ENCODE measurements at regions not wholly inside any gene's neighbourhood (a gene's known extent, or its start where the extent isn't known, plus 50 kb on each side); places are given as distances from the start of the nearest gene placed in this dataset.

- H3K27ac ChIP-seq (ENCODE audit: low read length) = no peak overlapping the region
- H3K4me3 ChIP-seq (ENCODE audit: low read length) = no peak overlapping the region
- no peak overlapping the region for H3K9ac ChIP-seq (ENCODE audit: low read length)
- no peaks in the 10 kb centered on the region for H3K9me3 ChIP-seq (ENCODE audit: control insufficient read depth, low read depth, low read length)
- no peaks in the 10 kb centered on the region for H3K27me3 ChIP-seq (ENCODE audit: control insufficient read depth, insufficient read depth, low read length)
- no peaks in the 10 kb centered on the region for H3K36me3 ChIP-seq (ENCODE audit: control insufficient read depth, low read depth, low read length)
- H3K4me1 ChIP-seq (ENCODE audit: control insufficient read depth, low read depth, low read length) = no peaks in the 10 kb centered on the region
These were observed 311.7 kb downstream of the HTR1A start for GRCh38 chr5:63650581-63650980.

- Histone ChIP-seq H3K36me3 (ENCODE audit: control insufficient read depth, low read depth, low read length) (no peaks in the 10 kb centered on the region), H3K27ac (ENCODE audit: low read length) (no peak overlapping the region), H3K4me1 (ENCODE audit: control insufficient read depth, low read depth, low read length) (no peaks in the 10 kb centered on the region), H3K4me3 (ENCODE audit: low read length) (no peak overlapping the region), H3K9ac (ENCODE audit: low read length) (no peak overlapping the region), H3K27me3 (ENCODE audit: control insufficient read depth, insufficient read depth, low read length) (no peaks in the 10 kb centered on the region), H3K9me3 (ENCODE audit: control insufficient read depth, low read depth, low read length) (no peaks in the 10 kb centered on the region)
These were observed 313.9 kb downstream of the HTR1A start for GRCh38 chr5:63648376-63648775.

- no peaks in the 10 kb centered on the region for H3K36me3 ChIP-seq (ENCODE audit: control insufficient read depth, low read depth, low read length)
- H3K4me1 ChIP-seq (ENCODE audit: control insufficient read depth, low read depth, low read length) = no peaks in the 10 kb centered on the region
These were observed 332.2 kb downstream of the HTR1A start for GRCh38 chr5:63629951-63630630.

GRCh38 chr5:63613442-63613841 lies 348.8 kb downstream of the HTR1A start:
- no peaks in the 10 kb centered on the region for H3K9me3 ChIP-seq (ENCODE audit: control insufficient read depth, low read depth, low read length)

More at GRCh38 chr5:63629951-63630630, 332.2 kb downstream of the HTR1A start:
- H3K9ac ChIP-seq (ENCODE audit: low read length) = no peak overlapping the region
- H3K27me3 ChIP-seq (ENCODE audit: control insufficient read depth, insufficient read depth, low read length) = no peaks in the 10 kb centered on the region
- H3K4me3 ChIP-seq (ENCODE audit: low read length) = no peak overlapping the region
- no peak overlapping the region for H3K27ac ChIP-seq (ENCODE audit: low read length)
- no peaks in the 10 kb centered on the region for H3K9me3 ChIP-seq (ENCODE audit: control insufficient read depth, low read depth, low read length)

GRCh38 chr5:63603996-63604395 lies 358.2 kb downstream of the HTR1A start:
- H3K4me1 ChIP-seq (ENCODE audit: control insufficient read depth, low read depth, low read length) = no peaks in the 10 kb centered on the region
- H3K4me3 ChIP-seq (ENCODE audit: low read length) = no peak overlapping the region
- H3K27ac ChIP-seq (ENCODE audit: low read length) = no peak overlapping the region
- no peaks in the 10 kb centered on the region for H3K9me3 ChIP-seq (ENCODE audit: control insufficient read depth, low read depth, low read length)
- no peaks in the 10 kb centered on the region for H3K27me3 ChIP-seq (ENCODE audit: control insufficient read depth, insufficient read depth, low read length)
- no peaks in the 10 kb centered on the region for H3K36me3 ChIP-seq (ENCODE audit: control insufficient read depth, low read depth, low read length)
- H3K9ac ChIP-seq (ENCODE audit: low read length) = no peak overlapping the region

More at GRCh38 chr5:63613442-63613841, 348.8 kb downstream of the HTR1A start:
- Histone ChIP-seq H3K9ac (ENCODE audit: low read length) (no peak overlapping the region), H3K27me3 (ENCODE audit: control insufficient read depth, insufficient read depth, low read length) (no peaks in the 10 kb centered on the region), H3K4me1 (ENCODE audit: control insufficient read depth, low read depth, low read length) (no peaks in the 10 kb centered on the region), H3K36me3 (ENCODE audit: control insufficient read depth, low read depth, low read length) (no peaks in the 10 kb centered on the region), H3K27ac (ENCODE audit: low read length) (no peak overlapping the region), H3K4me3 (ENCODE audit: low read length) (no peak overlapping the region)

- Histone ChIP-seq H3K4me1 (ENCODE audit: control insufficient read depth, low read depth, low read length) (no peaks in the 10 kb centered on the region), H3K9ac (ENCODE audit: low read length) (no peak overlapping the region), H3K27ac (ENCODE audit: low read length) (no peak overlapping the region), H3K27me3 (ENCODE audit: control insufficient read depth, insufficient read depth, low read length) (no peaks in the 10 kb centered on the region), H3K4me3 (ENCODE audit: low read length) (no peak overlapping the region), H3K36me3 (ENCODE audit: control insufficient read depth, low read depth, low read length) (no peaks in the 10 kb centered on the region), H3K9me3 (ENCODE audit: control insufficient read depth, low read depth, low read length) (no peaks in the 10 kb centered on the region)
These were observed 359.3 kb downstream of the HTR1A start for GRCh38 chr5:63602971-63603370.

- H3K36me3 ChIP-seq (ENCODE audit: control insufficient read depth, low read depth, low read length) = no peaks in the 10 kb centered on the region
- H3K4me3 ChIP-seq (ENCODE audit: low read length) = no peak overlapping the region
- no peaks in the 10 kb centered on the region for H3K27me3 ChIP-seq (ENCODE audit: control insufficient read depth, insufficient read depth, low read length)
- H3K9ac ChIP-seq (ENCODE audit: low read length) = no peak overlapping the region
- H3K4me1 ChIP-seq (ENCODE audit: control insufficient read depth, low read depth, low read length) = no peaks in the 10 kb centered on the region
- H3K9me3 ChIP-seq (ENCODE audit: control insufficient read depth, low read depth, low read length) = peaks cover 2% of the 10 kb centered on the region
- H3K27ac ChIP-seq (ENCODE audit: low read length) = no peak overlapping the region
These were observed 366.0 kb downstream of the HTR1A start for GRCh38 chr5:63596254-63596653.

GRCh38 chr5:63573380-63573779 lies 388.9 kb downstream of the HTR1A start:
- H3K36me3 ChIP-seq (ENCODE audit: control insufficient read depth, low read depth, low read length) = no peaks in the 10 kb centered on the region
- no peaks in the 10 kb centered on the region for H3K27me3 ChIP-seq (ENCODE audit: control insufficient read depth, insufficient read depth, low read length)
- H3K9me3 ChIP-seq (ENCODE audit: control insufficient read depth, low read depth, low read length) = no peaks in the 10 kb centered on the region
- no peak overlapping the region for H3K4me3 ChIP-seq (ENCODE audit: low read length)
- H3K4me1 ChIP-seq (ENCODE audit: control insufficient read depth, low read depth, low read length) = no peaks in the 10 kb centered on the region
- no peak overlapping the region for H3K27ac ChIP-seq (ENCODE audit: low read length)
- no peak overlapping the region for H3K9ac ChIP-seq (ENCODE audit: low read length)

- H3K36me3 ChIP-seq (ENCODE audit: control insufficient read depth, low read depth, low read length) = no peaks in the 10 kb centered on the region
- no peaks in the 10 kb centered on the region for H3K9me3 ChIP-seq (ENCODE audit: control insufficient read depth, low read depth, low read length)
- H3K4me1 ChIP-seq (ENCODE audit: control insufficient read depth, low read depth, low read length) = no peaks in the 10 kb centered on the region
- no peak overlapping the region for H3K27ac ChIP-seq (ENCODE audit: low read length)
- no peaks in the 10 kb centered on the region for H3K27me3 ChIP-seq (ENCODE audit: control insufficient read depth, insufficient read depth, low read length)
- H3K4me3 ChIP-seq (ENCODE audit: low read length) = no peak overlapping the region
- H3K9ac ChIP-seq (ENCODE audit: low read length) = no peak overlapping the region
These were observed 389.5 kb downstream of the HTR1A start for GRCh38 chr5:63572740-63573139.

GRCh38 chr5:63570752-63571151 lies 391.5 kb downstream of the HTR1A start:
- Histone ChIP-seq H3K4me3 (ENCODE audit: low read length) (no peak overlapping the region), H3K9ac (ENCODE audit: low read length) (no peak overlapping the region), H3K27me3 (ENCODE audit: control insufficient read depth, insufficient read depth, low read length) (no peaks in the 10 kb centered on the region), H3K9me3 (ENCODE audit: control insufficient read depth, low read depth, low read length) (no peaks in the 10 kb centered on the region), H3K27ac (ENCODE audit: low read length) (no peak overlapping the region), H3K4me1 (ENCODE audit: control insufficient read depth, low read depth, low read length) (no peaks in the 10 kb centered on the region), H3K36me3 (ENCODE audit: control insufficient read depth, low read depth, low read length) (no peaks in the 10 kb centered on the region)

GRCh38 chr5:63564789-63565188 lies 397.5 kb downstream of the HTR1A start:
- Histone ChIP-seq H3K9ac (ENCODE audit: low read length) (no peak overlapping the region), H3K27me3 (ENCODE audit: control insufficient read depth, insufficient read depth, low read length) (no peaks in the 10 kb centered on the region), H3K9me3 (ENCODE audit: control insufficient read depth, low read depth, low read length) (peaks cover 7% of the 10 kb centered on the region), H3K27ac (ENCODE audit: low read length) (no peak overlapping the region), H3K4me1 (ENCODE audit: control insufficient read depth, low read depth, low read length) (no peaks in the 10 kb centered on the region), H3K4me3 (ENCODE audit: low read length) (no peak overlapping the region), H3K36me3 (ENCODE audit: control insufficient read depth, low read depth, low read length) (no peaks in the 10 kb centered on the region)

Measured in iPS-18a (cell line).